Right atrium auricular region (tissue), 2 donors: ENCODE measurements at regions not wholly inside any gene's neighbourhood (a gene's known extent, or its start where the extent isn't known, plus 50 kb on each side); places are given as distances from the start of the nearest gene placed in this dataset.

Experiments
- DNase-seq: peaks from one replicate; pipeline ENCODE4 v3.0.0-alpha.2; 2019; ENCODE audit warnings: low spot score
- H3K27ac ChIP-seq, 2 donors: fragments of 200-600 bp; sonication (generic); 1 replicate in 1 of 2; 2 replicates in 1 of 2; pipeline ENCODE4 v1.5.1; 2016 to 2019
- H3K27me3 ChIP-seq, 2 donors: fragments of 200-600 bp; sonication (generic); one replicate each; pipeline versions ENCODE4 v1.5.1 to v1.6.0; 2017 to 2019
- H3K36me3 ChIP-seq: fragments of 200-600 bp; sonication (generic); one replicate; pipeline ENCODE4 v1.5.1; 2016
- H3K4me1 ChIP-seq, 2 donors: fragments of 200-600 bp; sonication (generic); one replicate each; pipeline versions ENCODE4 v1.5.1 to v1.6.0; 2017 to 2019
- H3K4me3 ChIP-seq, 2 donors: fragments of 200-600 bp; sonication (generic); 1 replicate in 1 of 2; 2 replicates in 1 of 2; pipeline ENCODE4 v1.5.1; 2017 to 2019; ENCODE audit warnings: mild to moderate bottlenecking in 1 of 2, moderate library complexity in 1 of 2
- H3K9me3 ChIP-seq, 2 donors: fragments of 200-600 bp; sonication (generic); one replicate each; pipeline ENCODE4 v1.5.1; 2019
- TF ChIP-seq, protein P1 (sequence below), 2 donors: fragments of 200-600 bp; sonication (generic); IDR thresholded peaks; one replicate each; pipeline ENCODE4 v1.5.1; 2019; ENCODE audit warnings: antibody characterized with exemption in 2 of 2

DNA sequence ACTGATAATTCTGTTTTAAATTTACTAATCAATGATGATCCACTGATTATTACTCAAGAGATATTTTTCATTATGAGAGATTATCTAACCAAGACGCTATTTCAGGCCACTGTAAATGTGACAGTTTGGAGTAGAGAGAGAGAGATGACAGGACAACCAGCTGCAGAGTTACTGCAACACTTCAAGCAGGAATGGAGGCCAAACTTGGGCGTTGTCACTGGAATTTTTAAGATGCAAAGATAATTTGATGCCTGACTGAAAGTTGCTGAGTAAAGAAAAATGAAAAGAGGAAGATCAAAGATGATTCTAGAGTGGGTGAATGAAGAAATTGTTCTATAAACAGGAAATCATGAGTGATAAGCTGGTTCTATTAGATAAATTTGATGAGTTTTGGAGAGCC lies 1302.1 kb upstream of the TMEFF2 start:
- Histone ChIP-seq H3K27ac (no peak overlapping the region), H3K27me3 (no peaks in the 10 kb centered on the region), H3K9me3 (no peaks in the 10 kb centered on the region), H3K36me3 (no peaks in the 10 kb centered on the region), H3K4me3 (no peak overlapping the region), H3K4me1 (no peaks in the 10 kb centered on the region)
- TF ChIP-seq, protein P1, sequence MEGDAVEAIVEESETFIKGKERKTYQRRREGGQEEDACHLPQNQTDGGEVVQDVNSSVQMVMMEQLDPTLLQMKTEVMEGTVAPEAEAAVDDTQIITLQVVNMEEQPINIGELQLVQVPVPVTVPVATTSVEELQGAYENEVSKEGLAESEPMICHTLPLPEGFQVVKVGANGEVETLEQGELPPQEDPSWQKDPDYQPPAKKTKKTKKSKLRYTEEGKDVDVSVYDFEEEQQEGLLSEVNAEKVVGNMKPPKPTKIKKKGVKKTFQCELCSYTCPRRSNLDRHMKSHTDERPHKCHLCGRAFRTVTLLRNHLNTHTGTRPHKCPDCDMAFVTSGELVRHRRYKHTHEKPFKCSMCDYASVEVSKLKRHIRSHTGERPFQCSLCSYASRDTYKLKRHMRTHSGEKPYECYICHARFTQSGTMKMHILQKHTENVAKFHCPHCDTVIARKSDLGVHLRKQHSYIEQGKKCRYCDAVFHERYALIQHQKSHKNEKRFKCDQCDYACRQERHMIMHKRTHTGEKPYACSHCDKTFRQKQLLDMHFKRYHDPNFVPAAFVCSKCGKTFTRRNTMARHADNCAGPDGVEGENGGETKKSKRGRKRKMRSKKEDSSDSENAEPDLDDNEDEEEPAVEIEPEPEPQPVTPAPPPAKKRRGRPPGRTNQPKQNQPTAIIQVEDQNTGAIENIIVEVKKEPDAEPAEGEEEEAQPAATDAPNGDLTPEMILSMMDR (IDR thresholded peaks at IDR 0.05): no peak
- DNase-seq: no peak

DNA sequence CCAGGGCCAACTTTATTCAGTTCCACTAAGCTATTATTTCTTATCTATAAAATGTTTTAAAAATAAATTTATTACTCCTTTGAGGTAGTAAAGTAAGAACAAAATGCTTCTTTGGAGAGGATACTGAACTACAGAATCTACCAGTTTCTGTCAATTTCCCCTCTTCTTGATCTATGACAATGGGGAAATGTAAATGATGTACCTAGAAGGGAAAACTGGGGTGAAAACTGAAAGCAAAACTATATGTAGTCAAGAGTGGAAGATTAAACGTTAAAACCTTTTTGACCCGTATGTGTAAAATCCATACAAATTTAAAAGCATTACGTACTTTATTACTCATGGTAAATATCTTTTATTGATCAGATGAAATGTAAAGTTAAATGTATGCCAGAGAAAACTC lies 1287.8 kb upstream of the TMEFF2 start:
- H3K36me3 ChIP-seq: no peaks in the 10 kb centered on the region
- TF ChIP-seq, protein P1 (IDR thresholded peaks at IDR 0.05): no peak
- no peak for DNase-seq
- H3K4me1 ChIP-seq: no peaks in the 10 kb centered on the region
- H3K4me3 ChIP-seq: no peak overlapping the region
- no peaks in the 10 kb centered on the region for H3K9me3 ChIP-seq
- H3K27ac ChIP-seq: no peak overlapping the region
- no peaks in the 10 kb centered on the region for H3K27me3 ChIP-seq

DNA sequence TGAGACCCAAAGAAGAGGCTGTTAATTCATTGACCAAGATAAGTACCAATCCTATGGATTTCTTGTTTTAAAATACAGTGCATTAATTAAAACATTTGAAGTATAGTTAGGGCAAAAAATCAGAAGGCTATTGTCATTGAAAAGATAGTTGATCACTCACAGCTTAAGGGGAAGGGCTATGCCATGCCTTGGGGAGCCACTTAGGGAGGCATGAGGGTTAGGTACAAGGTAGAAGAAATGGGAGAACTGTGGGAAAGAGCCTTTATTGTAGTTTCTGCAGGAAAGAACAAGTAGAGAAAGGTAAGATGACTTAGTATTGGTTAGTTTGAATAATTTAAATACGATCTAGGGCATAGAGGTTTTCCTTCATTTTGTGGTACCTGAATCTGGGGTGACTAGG lies 1285.5 kb upstream of the TMEFF2 start:
- TF ChIP-seq, protein P1 (IDR thresholded peaks at IDR 0.05): no peak
- no peaks in the 10 kb centered on the region for H3K9me3 ChIP-seq
- DNase-seq: no peak

DNA sequence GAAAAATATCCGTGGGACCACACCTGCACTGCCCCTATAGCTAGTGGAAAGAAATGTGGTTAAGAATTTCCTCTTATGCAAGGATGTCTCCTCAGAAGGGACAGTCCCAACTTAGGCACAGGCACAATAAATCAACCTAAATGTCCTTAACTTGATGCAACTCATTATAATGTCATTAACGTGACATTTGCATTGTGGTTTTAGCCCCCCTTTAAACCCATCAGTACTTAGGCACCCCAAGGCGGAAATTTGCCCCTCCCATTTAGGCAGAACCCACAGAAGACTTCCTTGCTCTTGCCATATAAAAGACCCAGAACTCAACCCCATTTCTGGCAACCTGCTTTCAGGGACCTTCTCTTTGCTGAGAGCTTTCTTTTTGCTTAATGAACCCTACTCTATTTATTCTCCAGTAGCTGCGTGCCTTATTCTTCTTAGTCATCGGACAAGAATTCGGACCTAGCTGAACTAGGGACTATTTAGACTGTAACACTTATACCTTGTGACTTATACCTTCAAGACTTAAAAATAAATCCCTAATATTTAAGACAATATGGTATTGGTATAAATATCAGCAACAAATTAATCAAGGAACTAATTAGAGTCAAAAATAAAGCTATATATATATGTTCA lies 1281.6 kb upstream of the TMEFF2 start:
- Histone ChIP-seq H3K4me3 (no peak overlapping the region), H3K27ac (no peak overlapping the region)
- TF ChIP-seq, protein P1 (IDR thresholded peaks at IDR 0.05): no peak

More for the DNA sequence above, 1285.5 kb upstream of the TMEFF2 start:
- Histone ChIP-seq H3K27ac (no peak overlapping the region), H3K27me3 (no peaks in the 10 kb centered on the region), H3K36me3 (no peaks in the 10 kb centered on the region), H3K4me1 (no peaks in the 10 kb centered on the region), H3K4me3 (no peak overlapping the region)

DNA sequence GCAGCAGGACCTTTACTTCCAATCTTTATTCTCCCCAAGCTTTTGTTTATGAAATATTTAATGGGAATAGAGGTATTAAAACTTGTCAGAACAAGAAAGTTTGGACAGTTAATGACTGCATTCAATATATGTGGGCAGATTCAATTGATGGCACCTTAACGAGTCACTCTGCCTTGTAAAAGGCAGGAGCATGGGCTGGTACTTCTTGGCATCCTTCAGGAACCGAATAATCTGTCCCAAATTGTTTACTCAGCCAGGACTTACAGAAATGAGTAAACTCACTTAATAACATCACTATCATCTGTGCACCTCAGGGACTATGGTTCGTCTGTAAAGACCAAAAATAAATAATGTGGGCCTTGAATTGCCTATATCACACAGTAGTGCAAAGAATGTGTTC lies 1280.3 kb upstream of the TMEFF2 start:
- Histone ChIP-seq H3K4me3 (no peak overlapping the region), H3K27me3 (no peaks in the 10 kb centered on the region), H3K4me1 (no peaks in the 10 kb centered on the region), H3K27ac (no peak overlapping the region), H3K9me3 (no peaks in the 10 kb centered on the region), H3K36me3 (no peaks in the 10 kb centered on the region)
- DNase-seq: no peak
- TF ChIP-seq, protein P1 (IDR thresholded peaks at IDR 0.05): no peak

More for the DNA sequence above, 1281.6 kb upstream of the TMEFF2 start:
- no peak for DNase-seq
- Histone ChIP-seq H3K9me3 (no peaks in the 10 kb centered on the region), H3K36me3 (no peaks in the 10 kb centered on the region), H3K4me1 (no peaks in the 10 kb centered on the region), H3K27me3 (no peaks in the 10 kb centered on the region)

DNA sequence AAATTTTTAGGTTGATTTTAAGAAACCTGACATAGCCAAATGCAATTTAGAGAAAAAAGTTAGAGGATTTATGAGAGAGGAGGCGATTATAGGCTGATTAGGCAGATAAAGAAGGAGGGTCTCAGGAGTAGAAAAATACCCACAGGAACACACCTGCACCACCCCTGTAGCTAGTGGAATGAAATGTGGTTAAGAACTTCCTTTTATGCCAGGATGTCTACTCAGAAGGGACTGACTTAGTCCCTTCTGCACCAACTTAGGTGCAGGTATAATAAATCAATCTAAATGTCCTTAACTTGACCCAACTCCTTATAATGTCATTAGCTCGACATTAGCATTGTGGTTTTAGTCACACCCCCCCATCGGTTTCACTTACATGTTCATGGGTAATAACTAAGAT lies 1274.5 kb upstream of the TMEFF2 start:
- Histone ChIP-seq H3K4me1 (no peaks in the 10 kb centered on the region), H3K36me3 (no peaks in the 10 kb centered on the region), H3K9me3 (peaks cover 0 to 4% of the 10 kb centered on the region in 2 donors), H3K4me3 (no peak overlapping the region), H3K27ac (no peak overlapping the region), H3K27me3 (no peaks in the 10 kb centered on the region)
- no peak for DNase-seq
- TF ChIP-seq, protein P1 (IDR thresholded peaks at IDR 0.05): no peak
